Astrocyte of the spinal cord (primary cell): ENCODE measurements at regions not wholly inside any gene's neighbourhood (a gene's known extent, or its start where the extent isn't known, plus 50 kb on each side); places are given as distances from the start of the nearest gene placed in this dataset.

Experiments used
- DNase-seq: peaks from one replicate; pipeline ENCODE4 v3.0.0; 2011; ENCODE audit warnings: low read depth, low spot score
- H3K4me3 ChIP-seq: 2 replicates; pipeline ENCODE4 v1.5.1; 2011; ENCODE audit warnings: low read depth, mild to moderate bottlenecking, low read length, moderate library complexity
- CTCF ChIP-seq: IDR thresholded peaks from 2 replicates; pipeline ENCODE4 v1.5.1; 2012; ENCODE audit warnings: low read depth, mild to moderate bottlenecking, low read length, inconsistent platforms
- in situ Hi-C: cut with HindIII; loops from 2 replicates; pipeline ENCODE4 v1.10.0; 2017; ENCODE audit warnings: low sequenced_read_pairs

GRCh38 chr5:28275931-28276330 is 1237.5 kb upstream of the CDH9 start:
- no peak for TF ChIP-seq CTCF
- no peak for DNase-seq
- in situ Hi-C loops = no loop called here
- H3K4me3 ChIP-seq = no peak overlapping the region

DNA sequence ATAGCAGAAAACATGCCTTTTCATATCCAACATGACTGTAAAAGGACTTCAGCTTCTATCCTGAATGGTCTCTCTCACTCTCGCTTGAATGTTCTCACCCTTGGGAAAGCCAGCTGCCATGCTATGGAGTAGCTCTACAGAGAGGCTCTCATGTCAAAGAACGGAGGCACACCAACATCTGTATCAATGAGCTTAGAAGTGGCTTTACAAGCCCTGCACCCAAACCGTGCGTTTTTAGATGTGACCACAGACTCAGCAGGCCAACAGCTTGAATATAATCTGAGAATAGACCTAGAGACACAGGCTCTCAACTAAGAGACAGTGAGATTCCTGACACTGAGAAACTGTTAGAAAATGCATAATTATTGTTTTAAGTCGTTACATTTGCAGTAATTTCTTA is 1231.6 kb upstream of the CDH9 start:
- no peak for DNase-seq
- no peak overlapping the region for H3K4me3 ChIP-seq
- in situ Hi-C loops = no loop called here
- TF ChIP-seq CTCF = no peak

DNA sequence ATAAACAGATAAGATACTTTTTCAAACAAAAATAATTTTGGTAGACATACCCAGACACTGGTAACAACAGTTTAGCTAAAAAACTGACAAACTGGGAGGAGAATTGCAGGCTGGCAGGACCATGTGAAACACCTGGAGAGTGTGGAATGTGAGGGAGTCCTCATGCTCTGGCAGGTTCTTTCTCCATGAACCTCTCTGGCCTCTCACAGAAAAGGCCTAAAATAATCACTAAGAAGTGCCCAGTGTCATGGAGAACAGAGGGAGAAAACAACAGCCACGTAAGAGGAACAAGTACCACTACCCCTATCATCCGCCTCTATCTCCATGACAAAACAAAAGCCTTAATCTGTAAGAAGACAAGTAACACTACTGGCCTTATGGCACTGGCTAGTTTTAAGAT is 1227.5 kb upstream of the CDH9 start:
- DNase-seq = no peak
- in situ Hi-C loops = no loop called here
- no peak overlapping the region for H3K4me3 ChIP-seq
- TF ChIP-seq CTCF = no peak

GRCh38 chr5:28254846-28255245 is 1216.5 kb upstream of the CDH9 start:
- TF ChIP-seq CTCF = no peak
- in situ Hi-C loops = no loop called here
- DNase-seq = peak; percentile 90
- no peak overlapping the region for H3K4me3 ChIP-seq

GRCh38 chr5:28253431-28253830 is 1215.0 kb upstream of the CDH9 start:
- in situ Hi-C loops = no loop called here
- no peak overlapping the region for H3K4me3 ChIP-seq
- TF ChIP-seq CTCF = no peak
- no peak for DNase-seq

GRCh38 chr5:28249771-28250415 is 1211.5 kb upstream of the CDH9 start:
- H3K4me3 ChIP-seq = no peak overlapping the region
- DNase-seq = no peak
- no peak for TF ChIP-seq CTCF
- in situ Hi-C loops = no loop called here
